Ovary (tissue), 3 donors: ENCODE measurements at regions not wholly inside any gene's neighbourhood (a gene's known extent, or its start where the extent isn't known, plus 50 kb on each side); places are given as distances from the start of the nearest gene placed in this dataset.

Experiments
- EP300 ChIP-seq: sonication (generic); formaldehyde crosslinking; IDR thresholded peaks from one replicate; pipeline ENCODE4 v1.6.1; 2017; ENCODE audit warnings: antibody characterized with exemption
- POLR2A ChIP-seq: fragments of 450-650 bp; IDR thresholded peaks from one replicate; pipeline ENCODE4 v1.6.1; 2017; ENCODE audit warnings: antibody characterized with exemption, mild to moderate bottlenecking, moderate library complexity
- TF ChIP-seq, protein P1 (sequence below), 3 donors: fragments of 450-650 bp in 2 of 3; fragments of 200-600 bp in 1 of 3; IDR thresholded peaks; one replicate each; pipeline versions ENCODE4 v1.5.1 to v1.8.0; 2016 to 2022; ENCODE audit warnings: antibody characterized with exemption in 3 of 3, mild to moderate bottlenecking in 1 of 3
- donor health status: DM: no; HTN: no; CAD: no.

DNA sequence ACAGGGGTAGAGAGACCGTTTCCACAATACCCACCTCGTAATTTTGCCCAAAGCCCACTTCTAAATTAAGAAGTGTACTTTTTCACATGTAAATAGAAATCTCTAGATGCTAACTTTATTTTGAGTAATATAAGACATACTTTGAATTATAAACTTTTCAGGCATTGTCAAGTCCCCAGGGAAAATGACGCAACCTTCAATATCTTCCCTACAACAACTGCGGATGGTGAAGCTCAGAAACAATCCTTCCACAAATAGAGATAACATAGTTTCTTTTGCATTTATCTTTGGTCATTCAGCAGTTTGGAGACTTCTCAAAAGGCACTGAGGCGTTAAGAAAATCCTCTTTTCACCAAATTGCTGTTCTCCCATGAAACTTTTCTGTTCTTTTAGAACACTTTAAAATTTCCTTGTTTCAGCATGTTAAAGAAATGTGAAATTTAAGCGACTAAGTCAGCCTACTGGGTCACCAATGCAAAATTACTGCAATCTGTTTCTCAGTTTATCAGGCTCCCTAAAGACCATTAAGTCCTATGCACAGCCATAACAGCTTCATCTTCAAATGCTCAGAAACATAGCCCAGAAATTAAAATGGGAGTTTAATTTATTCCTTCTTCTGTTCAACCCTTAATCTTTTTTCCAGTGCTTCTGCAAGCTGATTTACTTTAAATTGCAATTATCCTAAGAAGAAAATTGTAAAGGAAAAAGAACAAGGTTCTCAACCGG lies 118.3 kb upstream of the DNAJC10 start:
- TF ChIP-seq, protein P1, sequence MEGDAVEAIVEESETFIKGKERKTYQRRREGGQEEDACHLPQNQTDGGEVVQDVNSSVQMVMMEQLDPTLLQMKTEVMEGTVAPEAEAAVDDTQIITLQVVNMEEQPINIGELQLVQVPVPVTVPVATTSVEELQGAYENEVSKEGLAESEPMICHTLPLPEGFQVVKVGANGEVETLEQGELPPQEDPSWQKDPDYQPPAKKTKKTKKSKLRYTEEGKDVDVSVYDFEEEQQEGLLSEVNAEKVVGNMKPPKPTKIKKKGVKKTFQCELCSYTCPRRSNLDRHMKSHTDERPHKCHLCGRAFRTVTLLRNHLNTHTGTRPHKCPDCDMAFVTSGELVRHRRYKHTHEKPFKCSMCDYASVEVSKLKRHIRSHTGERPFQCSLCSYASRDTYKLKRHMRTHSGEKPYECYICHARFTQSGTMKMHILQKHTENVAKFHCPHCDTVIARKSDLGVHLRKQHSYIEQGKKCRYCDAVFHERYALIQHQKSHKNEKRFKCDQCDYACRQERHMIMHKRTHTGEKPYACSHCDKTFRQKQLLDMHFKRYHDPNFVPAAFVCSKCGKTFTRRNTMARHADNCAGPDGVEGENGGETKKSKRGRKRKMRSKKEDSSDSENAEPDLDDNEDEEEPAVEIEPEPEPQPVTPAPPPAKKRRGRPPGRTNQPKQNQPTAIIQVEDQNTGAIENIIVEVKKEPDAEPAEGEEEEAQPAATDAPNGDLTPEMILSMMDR (IDR thresholded peaks at IDR 0.05), result no peak
- no peak for TF ChIP-seq POLR2A
- no peak for TF ChIP-seq EP300
